Adrenal gland (tissue), 9 donors: ENCODE measurements at regions not wholly inside any gene's neighbourhood (a gene's known extent, or its start where the extent isn't known, plus 50 kb on each side); places are given as distances from the start of the nearest gene placed in this dataset.

Experiments
- DNase-seq, 7 donors: peaks; one replicate each; pipeline ENCODE4 v3.0.0-alpha.2; 2019 to 2020
- H3K27ac ChIP-seq, 5 donors: fragments of 200-600 bp; sonication (generic) in 4 of 5; 1 replicate in 3 of 5; 2 replicates in 2 of 5; pipeline versions ENCODE4 v1.5.1 to v1.8.0; 2016 to 2020; ENCODE audit warnings: mild to moderate bottlenecking in 1 of 5
- H3K27me3 ChIP-seq: fragments of 200-600 bp; 2 replicates; pipeline ENCODE4 v1.8.0; 2021
- H3K36me3 ChIP-seq, 2 donors: fragments of 200-600 bp; replicated peaks in 1 of 2; 1 replicate in 1 of 2; 2 replicates in 1 of 2; pipeline versions ENCODE4 v1.5.1 to v1.8.0; 2018 to 2022
- H3K4me1 ChIP-seq, 2 donors: fragments of 200-600 bp; replicated peaks in 1 of 2; 1 replicate in 1 of 2; 2 replicates in 1 of 2; pipeline versions ENCODE4 v1.5.1 to v1.8.0; 2018 to 2021
- H3K4me3 ChIP-seq, 4 donors: fragments of 200-600 bp; sonication (generic) in 3 of 4; one replicate each; pipeline ENCODE4 v1.5.1; 2016 to 2018
- H3K9me3 ChIP-seq, 3 donors: fragments of 200-600 bp; sonication (generic) in 1 of 3; replicated peaks in 1 of 3; 1 replicate in 2 of 3; 2 replicates in 1 of 3; pipeline versions ENCODE4 v1.5.1 to v1.8.0; 2016 to 2021
- CTCF ChIP-seq, 6 experiments: fragments of 450-650 bp in 4 of 6; fragments of 200-600 bp in 2 of 6; sonication (generic) in 1 of 6; IDR thresholded peaks; 1 replicate in 5 of 6; 2 replicates in 1 of 6; pipeline versions ENCODE4 v1.5.1 to v1.8.0; 2016 to 2021; ENCODE audit warnings: antibody characterized with exemption in 6 of 6, mild to moderate bottlenecking in 2 of 6, moderate library complexity in 1 of 6
- POLR2A ChIP-seq, 2 donors: fragments of 450-650 bp; IDR thresholded peaks; one replicate each; pipeline ENCODE4 v1.6.1; 2017; ENCODE audit warnings: antibody characterized with exemption in 2 of 2, mild to moderate bottlenecking in 2 of 2, moderate library complexity in 1 of 2
- WGBS, 4 donors: extraction: QIAGEN DNeasy Blood & Tissue Kit in 2 of 4; methylation state at CpG; one replicate each; pipeline versions ENCODE4 v1.1.5 to v1.1.7; 2013 to 2017; 5-methylcytosine and 5-hydroxymethylcytosine counted together
- intact Hi-C, 2 donors: fragments of 100-400 bp; cut with DNase I; formaldehyde crosslinking; loops; one replicate each; pipeline versions ENCODE4 v1.14.1 to v1.15.0; 2022 to 2023
- donor health status: healthy with polysubstance abuse.
- donor health status: Bipolar disorder and iron deficiency.
- donor health status: DM: yes; HTN: yes; CAD: no.
- donor health status: DM: no; HTN: no; CAD: no.
- donor health status: DM: no; HTN: no; CAD: no.

GRCh38 chr10:62626079-62626478, 178.4 kb upstream of the ADO start:
- DNase-seq, result no peak
- Histone ChIP-seq H3K27me3 (no peaks in the 10 kb centered on the region), H3K27ac (no peak overlapping the region), H3K9me3 (no peaks in the 10 kb centered on the region), H3K36me3 (no peaks in the 10 kb centered on the region), H3K4me1 (peaks cover 0 to 5% of the 10 kb centered on the region in 2 donors), H3K4me3 (no peak overlapping the region)
- intact Hi-C loops, result no loop called here
- WGBS, 4 donors, result 56 to 70% (median 67%) methylated on average over 3 of the region's 3 CpGs
- TF ChIP-seq POLR2A (IDR thresholded peaks at IDR 0.05) (no peak), CTCF (IDR thresholded peaks at IDR 0.05) (no peak)

GRCh38 chr10:62626817-62627216, 177.7 kb upstream of the ADO start:
- Histone ChIP-seq H3K36me3 (no peaks in the 10 kb centered on the region), H3K9me3 (no peaks in the 10 kb centered on the region), H3K4me1 (peaks cover 0 to 5% of the 10 kb centered on the region in 2 donors), H3K4me3 (no peak overlapping the region), H3K27me3 (no peaks in the 10 kb centered on the region), H3K27ac (peak overlapping the region in 1 of 5 donors; percentile 25)
- WGBS, 4 donors, result 21 to 44% (median 29%) methylated on average over 2 of the region's 2 CpGs
- intact Hi-C loops, result no loop called here
- TF ChIP-seq POLR2A (IDR thresholded peaks at IDR 0.05) (no peak), CTCF (IDR thresholded peaks at IDR 0.05) (no peak)
- DNase-seq, result peak in 2 of 7 donors; percentile 27 to 37

- 61 to 84% (median 77%) methylated on average over 4 of the region's 4 CpGs for WGBS, 4 donors
- Histone ChIP-seq H3K9me3 (no peaks in the 10 kb centered on the region), H3K36me3 (no peaks in the 10 kb centered on the region), H3K4me3 (no peak overlapping the region), H3K27ac (no peak overlapping the region), H3K27me3 (no peaks in the 10 kb centered on the region), H3K4me1 (peaks cover 0 to 5% of the 10 kb centered on the region in 2 donors)
- intact Hi-C loops, result no loop called here
- TF ChIP-seq POLR2A (IDR thresholded peaks at IDR 0.05), result no peak
- no peak for TF ChIP-seq CTCF (IDR thresholded peaks at IDR 0.05)
- no peak for DNase-seq
Observed at GRCh38 chr10:62627983-62628382, 176.5 kb upstream of the ADO start.

- 0 to 91% (median 48%) methylated on average over 1 of the region's 1 CpG for WGBS, 4 donors
- Histone ChIP-seq H3K4me3 (no peak overlapping the region), H3K4me1 (peaks cover 0 to 5% of the 10 kb centered on the region in 2 donors), H3K9me3 (no peaks in the 10 kb centered on the region), H3K27me3 (no peaks in the 10 kb centered on the region), H3K27ac (no peak overlapping the region), H3K36me3 (no peaks in the 10 kb centered on the region)
- TF ChIP-seq CTCF (IDR thresholded peaks at IDR 0.05) (no peak), POLR2A (IDR thresholded peaks at IDR 0.05) (no peak)
- no peak for DNase-seq
- intact Hi-C loops, result no loop called here
Observed at GRCh38 chr10:62631241-62631640, 173.3 kb upstream of the ADO start.
